ENCODE measurements at regions not wholly inside any gene's neighbourhood (a gene's known extent, or its start where the extent isn't known, plus 50 kb on each side); places are given as distances from the start of the nearest gene placed in this dataset.
"Not testable (repeated sequence)": the region's sequence is repeated elsewhere in the genome, so short reads cannot be mapped to it uniquely, and the experiment has no call there.

DNA sequence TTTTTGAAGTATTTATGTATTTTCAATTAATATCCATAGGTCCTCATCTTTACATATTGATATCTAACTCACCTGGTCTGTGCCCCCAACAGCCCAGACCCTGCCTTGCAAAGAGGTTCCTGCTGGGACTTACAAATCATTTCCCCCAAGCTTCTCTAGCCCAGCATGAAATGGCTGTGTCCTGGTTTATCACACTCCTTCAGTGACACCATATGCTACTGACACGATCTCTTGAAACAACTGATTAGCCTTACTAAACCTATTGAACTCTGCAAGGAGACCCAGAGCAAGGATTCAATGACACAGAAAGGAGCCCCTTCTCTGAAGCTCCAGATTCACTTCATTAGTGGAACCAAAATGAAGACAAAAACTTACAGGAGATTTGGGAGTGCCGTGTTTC lies 507.4 kb downstream of the TP53TG3F start:
- TF ChIP-seq, protein P1, sequence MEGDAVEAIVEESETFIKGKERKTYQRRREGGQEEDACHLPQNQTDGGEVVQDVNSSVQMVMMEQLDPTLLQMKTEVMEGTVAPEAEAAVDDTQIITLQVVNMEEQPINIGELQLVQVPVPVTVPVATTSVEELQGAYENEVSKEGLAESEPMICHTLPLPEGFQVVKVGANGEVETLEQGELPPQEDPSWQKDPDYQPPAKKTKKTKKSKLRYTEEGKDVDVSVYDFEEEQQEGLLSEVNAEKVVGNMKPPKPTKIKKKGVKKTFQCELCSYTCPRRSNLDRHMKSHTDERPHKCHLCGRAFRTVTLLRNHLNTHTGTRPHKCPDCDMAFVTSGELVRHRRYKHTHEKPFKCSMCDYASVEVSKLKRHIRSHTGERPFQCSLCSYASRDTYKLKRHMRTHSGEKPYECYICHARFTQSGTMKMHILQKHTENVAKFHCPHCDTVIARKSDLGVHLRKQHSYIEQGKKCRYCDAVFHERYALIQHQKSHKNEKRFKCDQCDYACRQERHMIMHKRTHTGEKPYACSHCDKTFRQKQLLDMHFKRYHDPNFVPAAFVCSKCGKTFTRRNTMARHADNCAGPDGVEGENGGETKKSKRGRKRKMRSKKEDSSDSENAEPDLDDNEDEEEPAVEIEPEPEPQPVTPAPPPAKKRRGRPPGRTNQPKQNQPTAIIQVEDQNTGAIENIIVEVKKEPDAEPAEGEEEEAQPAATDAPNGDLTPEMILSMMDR (IDR thresholded peaks at IDR 0.05): not testable (repeated sequence)
- TF ChIP-seq POLR2A (IDR thresholded peaks at IDR 0.05; ENCODE audit: low read depth); POLR2AphosphoS5 (IDR thresholded peaks at IDR 0.05); EP300 (IDR thresholded peaks at IDR 0.05): not testable (repeated sequence)
